ENCODE measurements at regions not wholly inside any gene's neighbourhood (a gene's known extent, or its start where the extent isn't known, plus 50 kb on each side); places are given as distances from the start of the nearest gene placed in this dataset.

GRCh38 chr4:111388561-111388960, 756.7 kb upstream of the FAM241A start:
- POLR2A ChIA-PET, result no interaction called here
- TF ChIP-seq CTCF (IDR thresholded peaks at IDR 0.05; ENCODE audit: insufficient read depth, low read depth, low read length), result no peak
- no peak overlapping the region for H3K4me3 ChIP-seq (ENCODE audit: low read depth, low read length)
- H3K36me3 ChIP-seq (ENCODE audit: control insufficient read depth, insufficient read depth, low read length), result no peaks in the 10 kb centered on the region
- no peak for DNase-seq (ENCODE audit: low read depth)
- CTCF ChIA-PET, result interaction anchor here (0.5 kb wide), 1 partner anchor 361 kb away, joined by 3 read pairs; no protein-coding TSS in a partner anchor
- no peaks in the 10 kb centered on the region; the same call in 1 of the 2 replicates for H3K27me3 ChIP-seq (ENCODE audit: control insufficient read depth, insufficient read depth, low read length)

DNA sequence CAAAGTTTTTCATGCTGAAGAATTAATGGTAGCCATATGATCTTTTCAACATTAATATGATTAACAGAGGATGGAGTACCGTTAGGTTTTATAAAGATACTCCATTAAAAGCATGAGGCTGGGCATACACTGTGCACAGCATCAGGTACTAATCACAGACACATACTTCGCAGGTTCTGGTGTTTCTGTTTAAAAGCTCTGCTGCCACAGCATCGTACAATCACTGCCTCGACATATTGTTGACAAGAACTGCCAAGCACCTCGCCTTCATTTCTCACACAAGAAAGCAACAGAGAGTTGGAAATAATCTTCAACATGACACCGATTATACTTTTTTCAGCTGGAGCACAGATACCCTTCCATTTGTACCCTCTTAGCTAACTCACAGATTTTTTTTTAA, 753.4 kb upstream of the FAM241A start:
- POLR2A ChIA-PET, result no interaction called here
- Histone ChIP-seq H3K27me3 (ENCODE audit: control insufficient read depth, insufficient read depth, low read length) (no peaks in the 10 kb centered on the region; the same call in 1 of the 2 replicates), H3K36me3 (ENCODE audit: control insufficient read depth, insufficient read depth, low read length) (no peaks in the 10 kb centered on the region), H3K4me3 (ENCODE audit: low read depth, low read length) (no peak overlapping the region)
- DNase-seq (ENCODE audit: low read depth), result no peak
- CTCF ChIA-PET, result interaction anchor here (0.6 kb wide), 1 partner anchor 122 kb away, joined by 3 read pairs; no protein-coding TSS in a partner anchor
- no peak for TF ChIP-seq CTCF (IDR thresholded peaks at IDR 0.05; ENCODE audit: insufficient read depth, low read depth, low read length)

DNA sequence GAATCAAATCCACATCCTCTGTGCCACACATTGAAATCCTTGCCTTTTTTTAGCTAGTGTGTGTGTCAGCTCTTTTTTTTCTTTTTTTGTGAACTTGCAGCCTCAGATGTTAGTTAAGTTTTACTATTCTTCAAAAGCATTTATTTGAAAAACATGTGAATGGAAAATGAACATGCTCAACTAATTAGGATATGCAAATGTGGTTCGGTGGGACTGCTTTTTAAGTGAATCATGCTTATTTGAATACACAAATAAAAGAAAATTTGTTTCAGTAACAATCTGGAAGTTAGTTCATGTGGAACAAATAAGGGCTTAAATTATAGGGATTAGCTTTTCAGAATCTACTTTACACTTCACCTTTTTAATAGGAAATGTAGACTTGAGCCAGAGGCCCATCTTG, 751.5 kb upstream of the FAM241A start:
- Histone ChIP-seq H3K4me3 (ENCODE audit: low read depth, low read length) (no peak overlapping the region), H3K27me3 (ENCODE audit: control insufficient read depth, insufficient read depth, low read length) (no peaks in the 10 kb centered on the region; the same call in 1 of the 2 replicates), H3K36me3 (ENCODE audit: control insufficient read depth, insufficient read depth, low read length) (no peaks in the 10 kb centered on the region)
- POLR2A ChIA-PET, result no interaction called here
- no peak for TF ChIP-seq CTCF (IDR thresholded peaks at IDR 0.05; ENCODE audit: insufficient read depth, low read depth, low read length)
- CTCF ChIA-PET, result no interaction called here
- DNase-seq (ENCODE audit: low read depth), result no peak

- H3K27me3 ChIP-seq (ENCODE audit: control insufficient read depth, insufficient read depth, low read length), result no peaks in the 10 kb centered on the region
- no peak overlapping the region for H3K4me3 ChIP-seq (ENCODE audit: low read depth, low read length)
- POLR2A ChIA-PET, result no interaction called here
- no peak for TF ChIP-seq CTCF (IDR thresholded peaks at IDR 0.05; ENCODE audit: insufficient read depth, low read depth, low read length)
- no peaks in the 10 kb centered on the region for H3K36me3 ChIP-seq (ENCODE audit: control insufficient read depth, insufficient read depth, low read length)
- CTCF ChIA-PET, result no interaction called here
- no peak for DNase-seq (ENCODE audit: low read depth)
Measured at GRCh38 chr4:111398906-111399330, 746.3 kb upstream of the FAM241A start.

GRCh38 chr4:111399623-111400022, 745.6 kb upstream of the FAM241A start:
- no peak for TF ChIP-seq CTCF (IDR thresholded peaks at IDR 0.05; ENCODE audit: insufficient read depth, low read depth, low read length)
- Histone ChIP-seq H3K36me3 (ENCODE audit: control insufficient read depth, insufficient read depth, low read length) (no peaks in the 10 kb centered on the region), H3K27me3 (ENCODE audit: control insufficient read depth, insufficient read depth, low read length) (no peaks in the 10 kb centered on the region), H3K4me3 (ENCODE audit: low read depth, low read length) (no peak overlapping the region)
- POLR2A ChIA-PET, result no interaction called here
- CTCF ChIA-PET, result no interaction called here
- DNase-seq (ENCODE audit: low read depth), result no peak
